ENCODE measurements at regions not wholly inside any gene's neighbourhood (a gene's known extent, or its start where the extent isn't known, plus 50 kb on each side); places are given as distances from the start of the nearest gene placed in this dataset.

- Histone ChIP-seq H3K27ac (ENCODE audit: control insufficient read depth, insufficient read depth, low read length) (no peak overlapping the region), H3K4me3 (ENCODE audit: control insufficient read depth in 2 of 3, extremely low read depth in 1 of 3, insufficient read depth in 2 of 3, low read depth in 1 of 3, low read length in 3 of 3) (no peak overlapping the region), H3K9ac (ENCODE audit: control insufficient read depth, extremely low read depth, insufficient read depth, low read length) (no peak overlapping the region), H3K36me3 (ENCODE audit: control insufficient read depth in 2 of 2, extremely low read depth in 1 of 2, insufficient read depth in 2 of 2, low read length in 2 of 2) (no peaks in the 10 kb centered on the region), H3K79me2 (ENCODE audit: control insufficient read depth, insufficient read depth, low read length) (no peaks in the 10 kb centered on the region), H3K4me1 (ENCODE audit: control insufficient read depth, extremely low read depth, insufficient read depth, low read length) (no peaks in the 10 kb centered on the region), H3K9me3 (ENCODE audit: control insufficient read depth, low read depth, low read length) (no peaks in the 10 kb centered on the region), H3K9me1 (ENCODE audit: control insufficient read depth, extremely low read depth, insufficient read depth, low read length) (no peaks in the 10 kb centered on the region), H3K4me2 (ENCODE audit: control insufficient read depth, extremely low read depth, insufficient read depth, low read depth, low read length) (no peak overlapping the region), H3K27me3 (ENCODE audit: control insufficient read depth, extremely low read depth, insufficient read depth, low read length) (peaks cover 8% of the 10 kb centered on the region), H4K20me1 (ENCODE audit: control insufficient read depth, extremely low read depth, insufficient read depth, low read length) (no peaks in the 10 kb centered on the region), H2AFZ (ENCODE audit: control insufficient read depth, low read length) (no peak overlapping the region)
- FAIRE-seq (no peak), DNase-seq (ENCODE audit: low read depth, low spot score) (no peak)
- TF ChIP-seq EZH2 (IDR thresholded peaks at IDR 0.05; ENCODE audit: low read length), result no peak
- TF ChIP-seq CTCF (optimal IDR thresholded peaks at IDR 0.05 in 1 of 3, IDR thresholded peaks at IDR 0.05 in 1 of 3, conservative IDR thresholded peaks at IDR 0.05 in 1 of 3; ENCODE audit: extremely low read depth in 1 of 3, insufficient read depth in 2 of 3, low read length in 3 of 3), result no peak
- dilution Hi-C loops (cut with MboI; ENCODE audit: extremely low pct_ligation_motif_present, low sequenced_read_pairs), result no loop called here
These were observed 164.8 kb upstream of the FOXF1 start for GRCh38 chr16:86345516-86345915.

- H3K36me3 ChIP-seq (ENCODE audit: control insufficient read depth in 2 of 2, extremely low read depth in 1 of 2, insufficient read depth in 2 of 2, low read length in 2 of 2), result no peaks in the 10 kb centered on the region
- H3K9me1 ChIP-seq (ENCODE audit: control insufficient read depth, extremely low read depth, insufficient read depth, low read length), result no peaks in the 10 kb centered on the region
- no peak for TF ChIP-seq CTCF (optimal IDR thresholded peaks at IDR 0.05 in 1 of 3, IDR thresholded peaks at IDR 0.05 in 1 of 3, conservative IDR thresholded peaks at IDR 0.05 in 1 of 3; ENCODE audit: extremely low read depth in 1 of 3, insufficient read depth in 2 of 3, low read length in 3 of 3)
- TF ChIP-seq EZH2 (IDR thresholded peaks at IDR 0.05; ENCODE audit: low read length), result no peak
- no peak overlapping the region for H2AFZ ChIP-seq (ENCODE audit: control insufficient read depth, low read length)
- no peak overlapping the region for H3K27ac ChIP-seq (ENCODE audit: control insufficient read depth, insufficient read depth, low read length)
- no peaks in the 10 kb centered on the region for H3K4me1 ChIP-seq (ENCODE audit: control insufficient read depth, extremely low read depth, insufficient read depth, low read length)
- DNase-seq (ENCODE audit: low read depth, low spot score) (no peak), FAIRE-seq (no peak)
- H3K4me3 ChIP-seq (ENCODE audit: control insufficient read depth in 2 of 3, extremely low read depth in 1 of 3, insufficient read depth in 2 of 3, low read depth in 1 of 3, low read length in 3 of 3), result no peak overlapping the region
- H3K9me3 ChIP-seq (ENCODE audit: control insufficient read depth, low read depth, low read length), result no peaks in the 10 kb centered on the region
- H3K79me2 ChIP-seq (ENCODE audit: control insufficient read depth, insufficient read depth, low read length), result no peaks in the 10 kb centered on the region
- dilution Hi-C loops (cut with MboI; ENCODE audit: extremely low pct_ligation_motif_present, low sequenced_read_pairs), result no loop called here
- no peak overlapping the region for H3K4me2 ChIP-seq (ENCODE audit: control insufficient read depth, extremely low read depth, insufficient read depth, low read depth, low read length)
- H3K9ac ChIP-seq (ENCODE audit: control insufficient read depth, extremely low read depth, insufficient read depth, low read length), result no peak overlapping the region
- no peaks in the 10 kb centered on the region for H4K20me1 ChIP-seq (ENCODE audit: control insufficient read depth, extremely low read depth, insufficient read depth, low read length)
- peaks cover 8% of the 10 kb centered on the region for H3K27me3 ChIP-seq (ENCODE audit: control insufficient read depth, extremely low read depth, insufficient read depth, low read length)
These were observed 164.3 kb upstream of the FOXF1 start for GRCh38 chr16:86346034-86346433.

Measured in keratinocyte (primary cell).